ENCODE measurements at regions not wholly inside any gene's neighbourhood (a gene's known extent, or its start where the extent isn't known, plus 50 kb on each side); places are given as distances from the start of the nearest gene placed in this dataset.

DNA sequence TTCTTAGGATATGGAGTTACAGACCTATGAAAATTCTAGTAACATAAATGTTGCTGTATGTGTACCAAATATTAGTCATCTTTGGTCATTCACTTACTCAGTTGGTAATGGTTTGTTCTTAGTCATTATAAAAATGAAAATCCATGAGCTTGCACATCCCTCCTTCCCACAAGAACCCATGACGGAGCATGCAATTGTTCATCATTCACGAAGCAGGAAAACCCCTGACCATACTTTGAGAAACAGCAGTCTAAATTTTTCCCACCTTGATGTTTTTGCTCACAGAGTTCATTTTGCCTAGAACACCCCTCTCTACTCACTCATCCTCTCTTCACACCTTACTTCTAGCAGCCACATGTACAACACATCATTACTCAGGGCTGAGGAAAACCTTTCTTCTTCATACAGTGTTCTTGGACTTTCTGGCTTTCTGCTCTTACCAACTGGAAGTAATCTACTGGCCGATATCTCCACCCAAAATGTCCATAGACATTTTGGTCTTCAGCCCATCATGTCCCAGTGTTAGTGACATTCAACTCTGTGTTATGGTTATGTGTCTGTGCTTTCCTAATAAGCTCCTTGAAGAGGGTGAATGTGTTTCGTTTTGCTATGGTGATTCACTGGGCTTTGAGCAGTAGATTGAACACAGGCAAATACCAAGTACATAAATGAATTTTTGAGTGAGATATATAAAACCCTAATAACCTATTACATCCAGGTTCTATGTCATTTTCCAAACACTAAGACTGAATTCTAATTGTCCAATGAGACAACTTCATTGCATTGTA, 189.9 kb downstream of the ZC3H11B start:
- TF ChIP-seq, protein P1, sequence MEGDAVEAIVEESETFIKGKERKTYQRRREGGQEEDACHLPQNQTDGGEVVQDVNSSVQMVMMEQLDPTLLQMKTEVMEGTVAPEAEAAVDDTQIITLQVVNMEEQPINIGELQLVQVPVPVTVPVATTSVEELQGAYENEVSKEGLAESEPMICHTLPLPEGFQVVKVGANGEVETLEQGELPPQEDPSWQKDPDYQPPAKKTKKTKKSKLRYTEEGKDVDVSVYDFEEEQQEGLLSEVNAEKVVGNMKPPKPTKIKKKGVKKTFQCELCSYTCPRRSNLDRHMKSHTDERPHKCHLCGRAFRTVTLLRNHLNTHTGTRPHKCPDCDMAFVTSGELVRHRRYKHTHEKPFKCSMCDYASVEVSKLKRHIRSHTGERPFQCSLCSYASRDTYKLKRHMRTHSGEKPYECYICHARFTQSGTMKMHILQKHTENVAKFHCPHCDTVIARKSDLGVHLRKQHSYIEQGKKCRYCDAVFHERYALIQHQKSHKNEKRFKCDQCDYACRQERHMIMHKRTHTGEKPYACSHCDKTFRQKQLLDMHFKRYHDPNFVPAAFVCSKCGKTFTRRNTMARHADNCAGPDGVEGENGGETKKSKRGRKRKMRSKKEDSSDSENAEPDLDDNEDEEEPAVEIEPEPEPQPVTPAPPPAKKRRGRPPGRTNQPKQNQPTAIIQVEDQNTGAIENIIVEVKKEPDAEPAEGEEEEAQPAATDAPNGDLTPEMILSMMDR (IDR thresholded peaks at IDR 0.05; ENCODE audit: borderline replicate concordance, control extremely low read depth, extremely low read depth, insufficient read depth, missing control alignments), result no peak
- in situ Hi-C loops (cut with MboI; ENCODE audit: low sequenced_read_pairs, unreplicated experiment), result no loop called here
- peak; percentile 11 for DNase-seq (ENCODE audit: low spot score)

DNA sequence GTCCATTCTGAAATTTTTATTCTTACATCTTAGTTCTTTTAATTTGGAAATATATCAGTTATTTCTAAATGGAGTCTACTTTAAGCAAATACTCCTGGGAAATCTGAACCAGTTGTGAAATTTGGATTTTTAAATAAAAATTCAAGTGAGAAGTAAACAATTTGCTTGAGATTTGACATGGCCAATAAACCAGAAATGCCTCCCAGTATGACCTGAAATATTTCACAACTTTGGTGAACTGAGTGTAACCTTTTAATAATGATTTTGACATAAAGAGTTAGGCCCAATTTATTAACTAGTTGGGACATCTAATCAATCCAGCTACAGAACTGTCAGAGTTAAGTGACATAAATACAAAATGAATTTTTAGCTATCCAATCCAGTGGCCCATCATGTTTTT, 192.0 kb downstream of the ZC3H11B start:
- in situ Hi-C loops (cut with MboI; ENCODE audit: low sequenced_read_pairs, unreplicated experiment), result no loop called here
- TF ChIP-seq, protein P1 (IDR thresholded peaks at IDR 0.05; ENCODE audit: borderline replicate concordance, control extremely low read depth, extremely low read depth, insufficient read depth, missing control alignments), result no peak
- DNase-seq (ENCODE audit: low spot score), result no peak

DNA sequence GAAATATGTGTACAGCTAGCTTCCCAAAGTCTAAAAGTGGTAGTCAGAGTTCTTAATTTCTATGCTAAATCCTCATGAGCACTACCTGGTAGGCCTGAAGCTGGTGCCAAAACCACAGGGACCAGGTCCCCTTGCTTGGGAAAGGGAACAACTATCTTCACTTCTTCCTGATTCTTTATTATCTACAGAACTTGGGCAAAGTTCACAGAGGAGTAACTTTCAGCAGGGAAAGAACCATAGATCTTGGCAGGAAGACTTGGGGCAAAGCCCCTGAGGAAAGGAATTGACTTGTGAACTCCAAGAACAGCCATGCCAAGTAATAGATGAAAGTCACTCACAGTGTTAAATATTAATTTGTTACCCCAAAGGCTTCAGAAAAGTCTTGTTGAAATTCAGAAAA, 193.0 kb downstream of the ZC3H11B start:
- TF ChIP-seq, protein P1 (IDR thresholded peaks at IDR 0.05; ENCODE audit: borderline replicate concordance, control extremely low read depth, extremely low read depth, insufficient read depth, missing control alignments), result no peak
- in situ Hi-C loops (cut with MboI; ENCODE audit: low sequenced_read_pairs, unreplicated experiment), result no loop called here
- DNase-seq (ENCODE audit: low spot score), result no peak

DNA sequence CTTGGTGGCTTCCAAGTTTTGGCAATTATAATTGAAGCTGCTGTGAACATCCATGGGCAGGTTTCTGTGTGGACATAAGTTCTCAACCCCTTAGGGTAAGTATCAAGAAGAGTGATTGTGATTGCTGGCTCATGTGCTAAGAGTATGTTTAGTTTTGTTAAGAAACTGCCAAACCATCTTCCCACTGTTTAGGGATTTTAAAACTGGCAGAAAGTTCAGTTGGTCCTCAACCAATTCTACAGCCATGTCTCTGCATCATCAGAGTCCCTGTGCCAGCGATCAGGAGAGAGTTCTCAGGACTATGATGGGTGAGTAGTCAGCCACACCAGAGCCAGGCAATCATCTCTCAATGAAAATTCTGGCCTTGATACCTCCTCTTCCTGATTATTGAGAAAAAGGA, 193.8 kb downstream of the ZC3H11B start:
- TF ChIP-seq, protein P1 (IDR thresholded peaks at IDR 0.05; ENCODE audit: borderline replicate concordance, control extremely low read depth, extremely low read depth, insufficient read depth, missing control alignments), result no peak
- no peak for DNase-seq (ENCODE audit: low spot score)
- in situ Hi-C loops (cut with MboI; ENCODE audit: low sequenced_read_pairs, unreplicated experiment), result no loop called here

DNA sequence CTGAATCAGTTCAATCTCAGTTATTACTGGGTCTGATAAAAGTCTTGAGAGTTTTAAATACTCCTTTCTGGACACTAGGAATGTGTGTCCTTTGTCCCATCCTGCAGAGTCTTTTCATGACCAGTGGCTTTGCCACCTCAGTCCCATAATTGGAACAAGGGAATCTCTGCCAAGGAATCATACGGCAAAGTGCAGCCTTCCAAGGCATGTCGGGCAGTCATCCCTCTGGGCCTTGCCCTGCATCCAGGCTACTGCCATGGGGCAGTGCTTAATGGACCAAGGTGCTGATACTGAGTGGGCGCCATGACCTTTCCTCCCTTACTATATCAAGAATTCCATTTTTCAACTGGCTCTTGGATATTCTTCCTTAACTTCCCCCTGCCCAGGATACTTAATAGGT, 195.3 kb downstream of the ZC3H11B start:
- in situ Hi-C loops (cut with MboI; ENCODE audit: low sequenced_read_pairs, unreplicated experiment), result no loop called here
- no peak for DNase-seq (ENCODE audit: low spot score)
- TF ChIP-seq, protein P1 (IDR thresholded peaks at IDR 0.05; ENCODE audit: borderline replicate concordance, control extremely low read depth, extremely low read depth, insufficient read depth, missing control alignments), result no peak

DNA sequence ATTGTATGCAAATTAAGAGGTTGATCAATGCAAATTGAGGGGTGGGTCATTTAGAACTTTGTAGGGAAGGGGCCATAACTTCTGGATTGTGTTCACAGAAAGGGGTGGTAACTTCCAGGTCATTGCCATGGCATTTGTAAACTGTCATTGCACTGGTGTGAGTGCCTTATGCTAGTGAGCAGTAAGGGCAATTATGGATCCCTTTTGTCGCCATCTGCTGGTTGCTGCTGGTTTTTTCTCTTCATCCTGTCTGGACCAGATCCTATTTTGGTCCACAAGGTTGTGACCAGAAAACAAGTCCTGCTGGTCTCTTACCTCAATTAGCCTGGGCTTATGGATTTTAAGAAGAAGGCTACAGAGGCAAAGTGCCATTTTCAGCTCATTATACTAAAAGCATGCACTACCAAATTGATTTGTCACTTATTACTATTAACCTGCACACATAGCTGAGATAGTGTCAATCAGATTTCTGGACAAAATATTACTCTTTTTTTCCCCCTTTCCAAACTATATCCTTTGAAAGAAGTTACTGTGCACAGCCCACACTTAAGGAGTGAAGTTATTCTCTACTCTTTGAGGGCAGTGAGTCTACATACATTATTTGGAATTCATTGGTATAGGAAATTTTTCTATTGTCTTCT, 196.2 kb downstream of the ZC3H11B start:
- in situ Hi-C loops (cut with MboI; ENCODE audit: low sequenced_read_pairs, unreplicated experiment), result no loop called here
- no peak for DNase-seq (ENCODE audit: low spot score)
- TF ChIP-seq, protein P1 (IDR thresholded peaks at IDR 0.05; ENCODE audit: borderline replicate concordance, control extremely low read depth, extremely low read depth, insufficient read depth, missing control alignments), result peak; percentile 32
